Lower leg skin (tissue), 3 donors: ENCODE measurements at regions not wholly inside any gene's neighbourhood (a gene's known extent, or its start where the extent isn't known, plus 50 kb on each side); places are given as distances from the start of the nearest gene placed in this dataset.

Experiments used
- POLR2A ChIP-seq, 2 donors: fragments of 450-650 bp; IDR thresholded peaks; one replicate each; pipeline ENCODE4 v1.6.1; 2016 to 2017; ENCODE audit warnings: antibody characterized with exemption in 2 of 2, mild to moderate bottlenecking in 1 of 2, moderate library complexity in 1 of 2
- TF ChIP-seq, protein P1 (sequence below), 3 donors: fragments of 450-650 bp; IDR thresholded peaks; one replicate each; pipeline ENCODE4 v1.5.1; 2016; ENCODE audit warnings: antibody characterized with exemption in 3 of 3, mild to moderate bottlenecking in 3 of 3, moderate library complexity in 2 of 3

DNA sequence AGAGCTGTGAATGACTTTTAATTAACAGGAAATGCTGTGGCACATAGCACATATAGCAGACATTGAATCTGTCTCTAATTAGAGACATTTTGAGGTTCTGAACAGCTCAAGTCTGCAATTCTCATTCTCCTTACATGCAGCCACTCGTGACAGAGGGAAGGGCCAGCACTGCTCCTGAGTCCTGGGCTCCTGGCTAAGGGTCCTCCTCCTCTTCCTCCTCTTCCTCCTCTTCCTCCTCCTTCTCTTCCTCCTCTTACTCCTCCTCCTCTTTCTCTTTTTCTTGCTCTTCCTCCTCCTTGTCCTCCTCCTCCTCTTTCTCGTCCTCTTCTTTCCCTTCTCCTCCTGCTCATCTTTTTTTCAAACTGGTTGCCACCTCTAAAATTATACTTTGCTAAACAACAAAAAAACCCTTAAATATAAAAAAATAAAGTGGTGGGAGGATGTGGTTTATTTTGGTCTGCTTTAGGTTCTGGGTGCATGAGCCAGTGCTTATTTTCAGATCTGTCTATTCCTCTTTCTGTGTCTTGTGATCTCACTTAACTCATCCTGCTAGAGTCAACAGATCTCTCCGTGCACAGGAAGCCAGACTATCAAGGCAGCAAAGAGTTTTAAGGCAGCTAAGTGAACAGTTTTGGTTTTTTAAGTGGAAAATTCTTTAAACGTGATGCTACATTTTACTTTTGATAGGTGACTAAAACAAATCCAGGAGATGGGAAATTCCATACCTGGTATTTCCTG lies 159.3 kb downstream of the CD83 start:
- no peak for TF ChIP-seq POLR2A (IDR thresholded peaks at IDR 0.05)
- TF ChIP-seq, protein P1, sequence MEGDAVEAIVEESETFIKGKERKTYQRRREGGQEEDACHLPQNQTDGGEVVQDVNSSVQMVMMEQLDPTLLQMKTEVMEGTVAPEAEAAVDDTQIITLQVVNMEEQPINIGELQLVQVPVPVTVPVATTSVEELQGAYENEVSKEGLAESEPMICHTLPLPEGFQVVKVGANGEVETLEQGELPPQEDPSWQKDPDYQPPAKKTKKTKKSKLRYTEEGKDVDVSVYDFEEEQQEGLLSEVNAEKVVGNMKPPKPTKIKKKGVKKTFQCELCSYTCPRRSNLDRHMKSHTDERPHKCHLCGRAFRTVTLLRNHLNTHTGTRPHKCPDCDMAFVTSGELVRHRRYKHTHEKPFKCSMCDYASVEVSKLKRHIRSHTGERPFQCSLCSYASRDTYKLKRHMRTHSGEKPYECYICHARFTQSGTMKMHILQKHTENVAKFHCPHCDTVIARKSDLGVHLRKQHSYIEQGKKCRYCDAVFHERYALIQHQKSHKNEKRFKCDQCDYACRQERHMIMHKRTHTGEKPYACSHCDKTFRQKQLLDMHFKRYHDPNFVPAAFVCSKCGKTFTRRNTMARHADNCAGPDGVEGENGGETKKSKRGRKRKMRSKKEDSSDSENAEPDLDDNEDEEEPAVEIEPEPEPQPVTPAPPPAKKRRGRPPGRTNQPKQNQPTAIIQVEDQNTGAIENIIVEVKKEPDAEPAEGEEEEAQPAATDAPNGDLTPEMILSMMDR (IDR thresholded peaks at IDR 0.05): no peak
